ENCODE measurements at regions not wholly inside any gene's neighbourhood (a gene's known extent, or its start where the extent isn't known, plus 50 kb on each side); places are given as distances from the start of the nearest gene placed in this dataset.
"Not testable (repeated sequence)": the region's sequence is repeated elsewhere in the genome, so short reads cannot be mapped to it uniquely, and the experiment has no call there.

DNA sequence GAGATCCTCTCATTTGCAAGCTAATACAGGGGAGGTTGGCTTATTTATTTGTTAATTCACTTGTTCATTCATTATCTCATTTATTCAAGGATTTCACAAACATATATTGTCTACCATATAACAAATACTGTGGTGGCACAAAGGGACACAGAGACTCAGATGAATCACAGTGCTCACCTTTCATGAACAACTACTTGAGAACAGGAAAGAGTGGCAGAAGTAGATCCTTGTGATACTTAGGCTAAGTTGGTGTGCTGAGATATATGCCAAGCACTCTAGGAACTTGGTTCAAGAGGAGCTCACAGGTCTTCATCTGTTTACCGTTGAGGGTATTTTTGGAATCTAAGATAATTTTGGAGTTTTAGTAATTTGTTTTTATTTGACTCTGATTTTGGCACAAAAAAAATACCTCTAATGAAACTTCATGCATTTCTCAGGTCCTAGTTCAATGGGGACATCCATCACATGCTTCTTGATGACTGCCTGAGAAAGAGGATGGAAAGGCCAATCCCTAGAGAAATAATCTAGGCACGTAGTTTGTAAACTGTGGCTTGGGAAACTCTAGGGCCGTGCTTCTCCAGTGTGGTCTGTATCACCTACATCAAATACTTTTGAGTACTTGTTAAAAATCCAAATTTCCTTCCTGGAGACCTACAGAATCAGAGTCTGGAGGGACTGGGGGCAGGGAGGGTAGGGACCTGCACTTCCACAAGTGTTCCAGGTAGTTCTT, 113.3 kb downstream of the OSTF1 start:
- TF ChIP-seq HNF4A (conservative IDR thresholded peaks at IDR 0.05) (no peak), JUND (IDR thresholded peaks at IDR 0.05) (no peak), RXRA (IDR thresholded peaks at IDR 0.05) (no peak), GABPA (IDR thresholded peaks at IDR 0.05 in 1 of 2, conservative IDR thresholded peaks at IDR 0.05 in 1 of 2) (no peak), SP1 (IDR thresholded peaks at IDR 0.05) (no peak), HNF4G (IDR thresholded peaks at IDR 0.05) (no peak), CTCF (IDR thresholded peaks at IDR 0.05; ENCODE audit: low read depth, low read length, missing input control) (no peak), EGR1 (IDR thresholded peaks at IDR 0.05; ENCODE audit: low read depth in 2 of 2) (no peak), YY1 (IDR thresholded peaks at IDR 0.05) (no peak), NR2F2 (IDR thresholded peaks at IDR 0.05) (no peak), TAF1 (conservative IDR thresholded peaks at IDR 0.05) (no peak), REST (IDR thresholded peaks at IDR 0.05) (no peak), FOXA2 (IDR thresholded peaks at IDR 0.05) (no peak), FOXA1 (IDR thresholded peaks at IDR 0.05) (no peak), ATF3 (IDR thresholded peaks at IDR 0.05) (no peak), RAD21 (IDR thresholded peaks at IDR 0.05) (no peak)
- TF ChIP-seq, protein P1, sequence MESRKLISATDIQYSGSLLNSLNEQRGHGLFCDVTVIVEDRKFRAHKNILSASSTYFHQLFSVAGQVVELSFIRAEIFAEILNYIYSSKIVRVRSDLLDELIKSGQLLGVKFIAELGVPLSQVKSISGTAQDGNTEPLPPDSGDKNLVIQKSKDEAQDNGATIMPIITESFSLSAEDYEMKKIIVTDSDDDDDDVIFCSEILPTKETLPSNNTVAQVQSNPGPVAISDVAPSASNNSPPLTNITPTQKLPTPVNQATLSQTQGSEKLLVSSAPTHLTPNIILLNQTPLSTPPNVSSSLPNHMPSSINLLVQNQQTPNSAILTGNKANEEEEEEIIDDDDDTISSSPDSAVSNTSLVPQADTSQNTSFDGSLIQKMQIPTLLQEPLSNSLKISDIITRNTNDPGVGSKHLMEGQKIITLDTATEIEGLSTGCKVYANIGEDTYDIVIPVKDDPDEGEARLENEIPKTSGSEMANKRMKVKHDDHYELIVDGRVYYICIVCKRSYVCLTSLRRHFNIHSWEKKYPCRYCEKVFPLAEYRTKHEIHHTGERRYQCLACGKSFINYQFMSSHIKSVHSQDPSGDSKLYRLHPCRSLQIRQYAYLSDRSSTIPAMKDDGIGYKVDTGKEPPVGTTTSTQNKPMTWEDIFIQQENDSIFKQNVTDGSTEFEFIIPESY (IDR thresholded peaks at IDR 0.05), result no peak
- TF ChIP-seq, protein P2, sequence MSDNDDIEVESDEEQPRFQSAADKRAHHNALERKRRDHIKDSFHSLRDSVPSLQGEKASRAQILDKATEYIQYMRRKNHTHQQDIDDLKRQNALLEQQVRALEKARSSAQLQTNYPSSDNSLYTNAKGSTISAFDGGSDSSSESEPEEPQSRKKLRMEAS (IDR thresholded peaks at IDR 0.05), result no peak
- Histone ChIP-seq H3K27me3 (ENCODE audit: control insufficient read depth in 4 of 4, insufficient read depth in 4 of 4, low read length in 3 of 4) (no peaks in the 10 kb centered on the region), H3K36me3 (ENCODE audit: control insufficient read depth in 4 of 4, insufficient read depth in 3 of 4, low read depth in 1 of 4, low read length in 3 of 4) (no peaks in the 10 kb centered on the region), H3K4me1 (ENCODE audit: control insufficient read depth in 4 of 4, insufficient read depth in 4 of 4, low read length in 3 of 4) (no peaks in the 10 kb centered on the region), H3K9me3 (ENCODE audit: control insufficient read depth in 4 of 4, low read length in 3 of 4) (no peaks in the 10 kb centered on the region), H3K27ac (ENCODE audit: low read depth in 1 of 2, low read length in 2 of 2) (no peak overlapping the region), H3K9ac (ENCODE audit: low read depth in 1 of 2, low read length in 2 of 2) (no peak overlapping the region), H3K4me3 (ENCODE audit: low read depth in 1 of 3, low read length in 3 of 3) (no peak overlapping the region)
- DNase-seq (ENCODE audit: low spot score), result no peak
- WGBS, result 91% methylated on average over 3 of the region's 3 CpGs

- not testable (repeated sequence) for H3K36me3 ChIP-seq (ENCODE audit: control insufficient read depth in 4 of 4, insufficient read depth in 3 of 4, low read depth in 1 of 4, low read length in 3 of 4); H3K4me1 ChIP-seq (ENCODE audit: control insufficient read depth in 4 of 4, insufficient read depth in 4 of 4, low read length in 3 of 4); H3K9me3 ChIP-seq (ENCODE audit: control insufficient read depth in 4 of 4, low read length in 3 of 4); H3K9ac ChIP-seq (ENCODE audit: low read depth in 1 of 2, low read length in 2 of 2); H3K4me3 ChIP-seq (ENCODE audit: low read depth in 1 of 3, low read length in 3 of 3); DNase-seq (ENCODE audit: low spot score); H3K27ac ChIP-seq (ENCODE audit: low read depth in 1 of 2, low read length in 2 of 2); H3K27me3 ChIP-seq (ENCODE audit: control insufficient read depth in 4 of 4, insufficient read depth in 4 of 4, low read length in 3 of 4)
- 86% methylated on average over 12 of the region's 12 CpGs for WGBS
These were observed 119.7 kb downstream of the OSTF1 start for GRCh38 chr9:75207997-75208396.

Data from liver (tissue), 8 donors.